ENCODE measurements at regions not wholly inside any gene's neighbourhood (a gene's known extent, or its start where the extent isn't known, plus 50 kb on each side); places are given as distances from the start of the nearest gene placed in this dataset.

DNA sequence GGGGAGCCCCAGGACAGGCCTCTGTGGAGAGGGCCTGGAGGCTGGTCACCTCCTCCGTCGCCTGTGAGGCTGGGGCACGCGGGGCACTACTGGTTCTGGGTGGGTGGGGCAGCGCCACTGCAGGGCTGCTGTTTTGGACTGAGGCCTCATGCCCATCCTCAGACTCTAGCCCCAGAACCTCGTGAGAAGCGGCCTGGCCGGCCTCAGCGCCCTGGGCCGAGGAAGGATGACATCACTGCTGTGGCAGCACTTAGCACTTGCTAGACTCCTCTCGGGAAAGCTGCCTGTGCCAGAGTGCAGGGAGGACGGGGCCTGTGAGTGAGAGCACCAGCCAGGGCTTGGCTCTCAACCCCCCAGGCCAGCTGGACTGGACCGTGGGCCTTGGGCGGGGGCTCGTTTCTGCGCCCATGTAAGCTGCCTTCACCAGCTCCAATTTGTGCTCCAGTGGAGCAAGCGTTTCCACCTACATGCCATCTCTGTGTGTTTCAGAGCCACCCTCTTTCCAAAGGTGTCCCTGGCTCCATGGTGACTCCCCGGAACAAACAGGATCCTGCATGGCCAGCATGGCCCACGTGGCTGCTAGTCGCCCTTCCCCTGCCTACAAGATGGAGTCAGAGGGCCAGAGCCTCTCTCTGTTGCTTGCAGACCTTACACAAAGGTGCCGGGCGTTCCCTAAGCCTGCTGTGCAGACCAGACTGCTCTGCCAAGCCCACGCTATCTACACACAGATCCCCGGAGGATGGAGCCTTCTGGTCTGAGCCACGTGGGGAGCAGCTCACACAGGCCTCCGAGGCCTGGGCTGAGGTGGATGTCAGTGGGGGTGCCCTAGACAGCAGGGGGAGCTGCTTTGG is 102.9 kb downstream of the CTTN start:
- DNase-seq (ENCODE audit: low read depth in 2 of 2): no peak

DNA sequence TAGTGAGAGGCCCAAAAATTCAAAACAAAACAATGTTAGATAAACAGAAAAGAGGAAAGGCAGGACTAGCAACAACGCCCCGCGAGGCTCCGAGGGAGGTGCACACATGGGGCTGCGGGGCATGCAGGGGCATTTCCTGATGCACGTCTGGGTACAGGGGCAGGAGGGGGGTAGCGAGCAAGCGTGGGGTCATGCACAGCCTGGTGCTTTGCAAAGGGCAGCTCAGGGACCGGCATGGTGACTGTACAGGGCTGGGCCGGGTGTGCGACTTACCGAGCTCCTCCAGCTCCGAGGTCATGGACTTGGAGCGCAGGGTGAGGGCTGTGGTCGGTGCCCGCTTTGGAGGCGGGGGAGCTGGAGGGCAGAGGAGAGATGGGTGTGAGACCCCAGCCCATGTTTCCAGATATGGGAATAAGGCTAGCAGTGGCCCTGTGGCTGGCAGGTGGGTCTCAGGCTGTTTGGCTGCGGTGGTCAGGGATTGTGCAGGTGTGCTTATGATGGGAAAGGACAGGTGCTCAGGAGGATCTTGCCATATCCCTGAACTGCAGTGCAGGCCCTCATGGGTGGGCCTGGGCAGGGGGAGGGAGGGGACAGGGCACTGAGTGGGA is 103.7 kb downstream of the CTTN start:
- DNase-seq (ENCODE audit: low read depth in 2 of 2): no peak

DNA sequence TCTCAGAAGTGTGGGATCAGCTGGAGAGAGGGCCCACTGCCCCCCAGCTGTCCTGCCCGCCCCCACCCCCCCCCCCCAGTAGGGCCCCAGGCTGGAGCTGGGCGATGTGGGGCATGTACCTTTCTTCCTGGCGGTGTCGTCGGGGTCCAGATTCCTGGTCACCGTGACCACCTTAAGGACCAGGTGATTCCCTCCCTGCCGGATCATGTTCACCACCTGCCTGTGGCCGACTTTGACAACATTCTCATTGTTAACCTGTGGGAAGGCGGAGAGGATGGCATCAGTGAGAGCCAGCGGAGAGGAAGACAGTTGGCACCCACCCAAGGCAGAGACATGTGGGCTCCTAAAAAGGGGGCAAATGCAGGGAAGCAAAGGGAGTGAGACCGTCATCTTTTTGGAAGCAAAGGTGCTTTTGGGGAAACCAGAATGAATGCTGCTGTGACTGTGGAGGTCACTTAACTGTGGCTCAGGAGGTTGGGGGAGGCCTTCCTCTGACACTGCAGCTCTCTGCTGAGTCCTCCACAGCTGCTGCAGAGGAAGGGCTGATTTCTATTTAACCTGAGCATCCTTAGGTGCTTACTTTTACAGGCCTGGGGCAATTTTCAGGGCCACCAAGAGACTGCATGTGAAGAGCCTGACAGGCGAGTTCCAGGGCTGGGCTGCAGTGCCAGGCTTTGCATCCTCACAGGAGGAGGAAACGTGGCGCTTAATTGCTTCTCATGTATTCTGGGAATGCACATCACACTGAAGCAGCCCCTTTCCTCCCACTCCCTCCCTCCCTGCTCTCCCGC is 104.5 kb downstream of the CTTN start:
- DNase-seq (ENCODE audit: low read depth in 2 of 2): no peak

DNA sequence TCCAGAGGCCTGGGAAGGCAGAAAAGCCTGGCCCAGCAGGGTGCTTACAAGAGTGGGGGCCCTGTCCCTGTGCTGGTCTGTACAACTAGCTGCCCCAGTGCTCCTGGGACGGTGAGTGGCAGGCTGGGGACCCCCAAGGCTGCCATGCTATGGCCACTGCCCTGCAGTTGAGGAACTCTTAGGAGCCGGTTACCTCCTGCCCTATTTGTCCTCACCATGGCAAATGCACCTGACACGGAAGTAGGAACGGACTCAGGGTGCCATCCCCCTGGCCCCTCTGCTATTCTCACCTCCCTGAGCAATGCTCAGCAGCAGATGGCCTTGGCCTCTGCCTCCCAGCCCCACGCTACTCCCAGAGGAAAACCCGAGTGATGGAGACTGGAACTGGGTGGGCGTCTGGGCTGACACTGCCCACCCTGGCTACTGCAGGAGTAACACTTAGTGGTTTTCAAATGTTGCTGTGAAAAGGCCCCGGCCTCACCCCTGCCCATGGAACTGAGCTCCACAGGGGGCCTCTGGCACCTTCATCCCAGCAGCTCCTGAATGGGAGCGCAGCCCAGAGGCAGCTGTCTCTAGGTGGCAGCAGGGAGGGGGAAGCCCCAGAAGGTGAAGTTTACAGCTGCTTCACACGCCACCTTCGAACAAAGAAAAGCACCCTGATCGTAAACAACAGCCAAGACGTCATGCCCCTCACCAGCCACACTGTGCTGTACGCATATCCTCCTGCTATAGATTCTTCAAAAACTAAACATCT is 105.3 kb downstream of the CTTN start:
- DNase-seq (ENCODE audit: low read depth in 2 of 2): no peak

DNA sequence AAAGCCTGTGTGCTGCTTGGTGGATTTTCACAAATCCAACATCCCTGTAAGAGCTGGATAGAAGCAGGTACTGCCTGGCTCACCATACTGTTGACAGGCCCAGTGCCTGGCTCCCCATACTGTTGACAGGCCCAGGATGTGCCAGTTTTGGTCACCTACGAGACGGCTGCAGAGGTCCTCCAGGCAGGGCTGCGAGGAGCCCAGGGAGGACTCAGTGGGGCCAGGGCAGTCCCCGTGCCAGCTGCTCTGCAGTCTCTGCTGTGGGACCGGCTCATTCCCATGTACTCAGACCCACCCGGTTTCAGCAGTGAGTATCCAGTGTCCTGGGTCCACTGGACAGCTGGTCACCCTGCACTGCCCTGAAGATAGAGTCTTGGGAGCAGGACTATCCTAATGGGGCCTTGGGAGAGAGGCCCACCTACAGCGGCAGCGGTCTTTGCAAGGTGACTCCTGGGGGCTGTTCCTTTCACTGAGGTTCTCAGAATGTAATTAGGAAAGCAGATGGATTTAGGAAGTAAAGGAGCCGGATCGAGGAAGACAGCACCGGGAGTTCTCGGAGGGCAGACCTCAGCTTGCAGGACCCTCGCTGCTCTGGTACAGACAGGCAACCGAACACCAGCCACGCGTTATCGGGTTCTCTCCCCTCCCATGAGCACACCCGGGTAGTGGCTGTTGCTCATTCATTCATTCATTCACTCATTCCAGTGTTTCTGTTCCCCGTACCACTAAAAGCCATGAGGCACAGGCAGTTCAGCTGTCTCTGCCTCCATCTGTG is 106.1 kb downstream of the CTTN start:
- no peak for DNase-seq (ENCODE audit: low read depth in 2 of 2)

DNA sequence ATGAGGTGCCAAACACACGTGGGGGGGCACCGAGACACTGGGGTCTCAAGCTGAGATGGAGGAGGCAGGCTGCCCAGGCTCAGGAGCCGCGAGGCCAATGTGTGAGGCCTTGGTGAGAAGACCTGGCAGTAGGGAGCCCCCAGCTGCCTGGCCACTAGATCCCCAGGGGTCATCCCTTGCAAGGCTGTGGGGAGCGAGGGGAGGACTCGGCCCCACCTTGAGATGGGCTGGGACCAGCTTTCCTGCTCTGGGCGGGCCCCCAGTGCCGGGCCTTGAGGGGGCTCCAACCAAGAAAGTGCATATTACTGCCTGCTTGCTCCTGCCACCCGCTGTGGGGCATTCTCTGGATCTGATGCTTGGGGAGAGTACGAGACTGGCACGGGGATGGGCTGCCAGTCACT is 107.0 kb downstream of the CTTN start:
- DNase-seq (ENCODE audit: low read depth in 2 of 2): no peak

DNA sequence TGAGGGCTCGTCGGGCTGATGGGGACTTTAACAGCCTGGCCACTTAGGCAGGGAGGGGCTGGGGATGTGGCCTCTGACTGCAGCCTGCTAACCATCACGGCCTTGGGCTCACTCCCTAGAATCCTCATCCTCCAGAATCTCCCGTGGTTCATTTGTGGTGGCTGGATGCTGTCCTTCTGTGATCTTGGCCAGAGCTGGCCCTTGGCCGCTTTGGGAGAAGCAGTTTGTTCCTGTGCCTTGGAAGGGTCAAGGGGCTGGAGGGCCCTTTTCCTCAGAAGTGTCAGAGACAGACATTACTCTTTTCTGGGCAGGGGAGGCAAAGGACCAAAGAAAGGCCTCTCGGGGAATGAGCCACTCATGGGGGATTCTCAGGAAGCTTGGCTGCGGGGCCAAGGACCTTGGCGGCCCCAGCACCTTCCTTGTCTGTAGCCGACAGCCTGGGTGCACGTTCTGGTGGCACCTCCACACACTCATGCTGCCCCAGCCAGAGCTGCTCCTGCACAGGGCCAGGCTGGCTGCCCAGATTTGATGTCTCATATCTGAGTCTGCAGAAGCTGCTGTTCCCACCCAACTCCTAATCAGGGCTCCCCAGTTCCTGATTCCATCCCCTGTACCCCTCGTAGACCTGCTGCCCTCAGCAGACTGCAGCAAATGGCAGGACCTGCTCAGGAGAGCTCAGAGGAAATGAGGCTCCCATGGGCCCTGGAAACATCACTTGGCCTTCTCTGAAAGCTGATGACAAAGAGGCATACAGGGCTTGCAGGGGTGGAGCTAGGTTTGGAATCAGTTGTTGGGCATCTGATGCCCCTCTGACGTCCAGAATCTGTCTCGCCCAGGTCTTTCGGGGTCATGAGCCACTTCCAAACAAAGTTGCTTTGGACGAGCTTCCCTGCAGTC is 107.7 kb downstream of the CTTN start:
- DNase-seq (ENCODE audit: low read depth in 2 of 2): no peak

DNA sequence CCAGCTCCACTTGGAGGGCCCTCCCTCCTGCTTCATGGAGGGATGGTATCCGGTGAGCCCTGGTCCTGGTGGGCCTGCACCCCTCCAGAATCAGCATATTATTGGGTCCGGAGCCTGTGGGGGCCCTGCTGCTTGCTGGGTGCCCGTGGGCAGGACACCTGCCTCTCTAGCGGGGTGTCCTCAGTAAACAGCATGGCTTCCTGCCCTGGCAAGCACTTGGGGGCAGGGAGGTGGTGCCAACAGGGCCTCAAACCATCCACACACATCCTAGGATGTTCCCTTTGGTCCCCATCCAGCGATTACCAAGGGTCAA is 108.3 kb downstream of the CTTN start:
- no peak for DNase-seq (ENCODE audit: low read depth in 2 of 2)

DNA sequence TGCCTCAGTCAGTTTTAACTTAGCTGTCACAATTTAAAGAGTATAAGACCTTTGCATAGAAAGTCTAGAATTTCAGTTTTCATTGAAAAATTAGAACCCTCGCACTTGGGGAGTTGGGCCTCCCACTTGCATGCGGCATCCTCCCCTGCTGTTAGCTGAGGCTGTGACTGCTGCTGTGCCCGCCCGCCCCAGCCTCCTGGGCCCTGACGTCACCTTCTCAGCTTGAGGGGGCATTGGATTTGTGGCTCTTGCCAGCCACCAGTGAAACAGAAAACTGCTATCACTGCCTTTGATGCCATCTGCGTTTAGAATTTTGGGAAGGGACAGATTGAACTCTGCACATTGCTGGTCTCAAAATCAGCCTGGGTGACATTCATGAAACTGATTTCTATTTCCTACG is 108.7 kb downstream of the CTTN start:
- DNase-seq (ENCODE audit: low read depth in 2 of 2): no peak

DNA sequence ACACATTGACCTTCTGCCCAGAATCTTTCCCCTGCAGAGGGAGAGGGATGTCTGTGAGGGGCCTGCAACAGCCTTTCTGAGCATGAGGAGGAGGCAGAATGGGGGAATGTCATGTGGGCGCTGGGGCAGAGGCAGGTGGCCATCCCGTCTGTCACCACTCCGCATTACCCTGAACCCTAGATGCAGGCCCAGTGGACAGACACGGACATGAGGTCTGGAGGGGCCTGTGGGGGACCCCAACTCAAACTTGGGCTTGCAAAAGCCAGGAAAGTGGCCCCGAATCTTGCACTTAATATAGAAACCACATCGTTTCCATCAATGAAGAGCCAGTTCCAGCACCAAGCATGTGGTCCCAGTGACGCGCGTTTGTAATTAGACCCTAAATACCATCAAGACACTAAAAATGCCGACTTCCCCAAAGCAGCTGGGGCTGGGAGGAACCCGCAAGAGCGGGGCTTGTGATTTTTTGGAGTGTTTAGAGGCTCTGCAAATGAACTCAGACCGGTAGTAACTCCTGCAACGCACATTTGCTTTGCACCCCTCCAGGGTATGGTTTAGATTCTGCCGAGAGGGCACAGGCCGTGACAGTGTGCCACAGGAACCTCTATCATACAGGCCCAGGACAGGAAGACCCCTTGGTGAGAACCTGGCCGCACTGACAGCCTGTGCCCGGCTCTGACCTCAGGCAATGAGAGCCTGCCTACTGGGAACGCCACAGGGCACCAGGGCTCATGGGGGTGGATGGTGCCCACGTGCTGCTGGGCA is 109.3 kb downstream of the CTTN start:
- DNase-seq (ENCODE audit: low read depth in 2 of 2): no peak

DNA sequence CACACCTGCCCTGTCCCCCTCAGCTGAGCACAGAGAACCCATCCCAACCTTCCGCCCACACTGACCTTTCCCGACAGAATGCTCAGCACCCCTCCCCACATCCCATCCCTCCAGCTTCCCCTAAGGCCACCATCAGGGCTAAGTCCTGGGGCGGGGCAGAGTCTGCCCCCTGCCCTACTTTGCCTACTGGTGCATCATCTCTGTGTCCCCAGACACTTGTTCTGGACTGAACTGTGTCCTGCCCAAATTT is 109.8 kb downstream of the CTTN start:
- no peak for DNase-seq (ENCODE audit: low read depth in 2 of 2)

DNA sequence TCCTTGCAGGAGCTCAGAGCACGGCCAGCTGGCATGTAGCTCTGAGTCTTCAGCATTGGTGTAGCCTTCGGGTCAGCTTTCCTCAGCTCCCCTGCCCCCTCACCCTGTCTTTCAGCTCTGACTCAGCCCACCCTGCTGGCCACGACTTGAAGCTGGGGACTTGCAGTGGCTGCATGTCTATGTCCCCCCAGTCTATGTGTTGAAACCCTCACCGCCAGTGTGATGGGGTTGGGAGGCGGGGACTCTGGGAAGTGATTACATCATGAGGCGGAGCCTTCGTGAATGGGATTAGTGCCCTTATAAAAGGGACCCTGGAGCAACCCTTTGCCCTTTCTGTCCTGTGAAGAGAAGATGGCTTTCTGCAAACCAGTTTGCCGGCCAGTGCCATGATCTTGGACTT is 111.1 kb downstream of the CTTN start:
- DNase-seq (ENCODE audit: low read depth in 2 of 2): no peak

DNA sequence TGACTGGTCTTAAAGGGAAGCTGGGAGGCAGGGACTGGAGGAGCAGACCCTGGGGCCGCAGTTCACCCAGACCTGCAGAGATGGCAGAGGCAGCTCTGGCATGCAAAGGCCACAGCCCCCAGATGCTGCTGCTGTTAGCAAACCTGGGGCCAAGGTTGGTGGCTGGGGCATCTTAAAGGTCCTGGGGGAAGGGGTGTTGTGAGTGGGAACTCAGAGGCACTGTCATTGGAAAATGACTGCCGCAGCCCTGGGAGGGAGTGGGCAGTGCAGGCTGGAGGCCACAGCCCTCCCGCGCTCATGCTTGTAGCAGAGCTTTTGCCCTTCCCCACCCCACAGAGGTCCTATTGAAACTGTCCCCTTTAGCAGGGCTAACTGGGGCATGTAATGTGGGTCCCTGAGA is 111.8 kb downstream of the CTTN start:
- DNase-seq (ENCODE audit: low read depth in 2 of 2): no peak

DNA sequence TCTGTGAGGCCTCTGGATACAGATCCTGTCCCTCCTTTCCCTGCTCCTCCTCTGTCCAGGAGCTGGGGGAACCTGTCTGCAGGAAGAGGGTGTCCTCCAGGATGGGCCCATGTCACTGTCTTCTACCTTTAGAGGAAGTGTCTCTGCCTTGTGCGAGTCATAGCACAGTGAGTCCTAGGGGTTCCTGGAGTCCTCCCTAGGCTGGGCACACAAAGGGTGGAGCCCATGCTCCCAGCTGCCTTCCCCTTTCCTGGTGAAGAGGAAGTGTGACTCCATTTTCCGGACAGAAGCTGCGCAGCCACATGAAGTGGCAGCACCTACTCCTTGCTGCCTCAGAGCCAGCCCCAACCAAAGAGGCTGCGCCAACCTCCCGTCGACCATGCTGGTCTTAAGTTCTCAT is 112.2 kb downstream of the CTTN start:
- no peak for DNase-seq (ENCODE audit: low read depth in 2 of 2)

DNA sequence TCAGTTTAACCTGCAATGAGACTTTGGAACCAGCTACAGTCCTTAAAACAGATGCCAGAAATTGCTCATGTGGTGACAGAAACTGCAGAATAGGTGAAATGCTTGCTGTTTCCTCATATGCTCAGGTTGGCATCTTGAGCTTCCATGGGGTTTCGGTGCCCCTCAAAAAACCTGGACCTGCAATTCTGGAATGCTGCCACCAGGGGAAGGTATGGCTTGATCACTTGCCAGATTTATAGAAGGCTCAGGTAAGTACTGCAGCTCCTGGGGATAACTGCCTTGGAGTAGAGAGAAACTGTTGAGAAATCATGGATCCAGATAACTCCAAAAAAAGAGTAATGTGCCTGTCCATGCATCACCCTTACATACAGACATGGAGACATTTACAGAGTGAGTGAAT is 113.0 kb downstream of the CTTN start:
- no peak for DNase-seq (ENCODE audit: low read depth in 2 of 2)

DNA sequence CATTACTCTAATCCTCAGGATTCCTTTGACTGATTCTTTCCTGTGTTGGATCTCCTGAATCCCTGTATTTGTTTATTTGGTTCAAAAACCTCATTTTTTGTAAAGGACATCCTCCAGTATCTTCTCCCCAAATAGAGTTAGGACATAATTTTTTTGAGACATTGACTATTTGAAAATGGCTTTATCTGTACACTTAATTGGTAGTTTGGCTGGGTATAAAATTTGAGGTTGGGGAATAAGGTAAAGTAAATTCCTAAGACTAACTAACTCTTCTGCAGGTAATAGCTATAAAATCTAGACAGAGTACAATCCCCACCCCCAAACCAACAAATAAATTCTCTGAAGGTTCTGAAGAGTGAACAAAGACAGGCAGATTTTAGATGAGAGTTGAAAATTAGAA is 114.4 kb downstream of the CTTN start:
- no peak for DNase-seq (ENCODE audit: low read depth in 2 of 2)

DNA sequence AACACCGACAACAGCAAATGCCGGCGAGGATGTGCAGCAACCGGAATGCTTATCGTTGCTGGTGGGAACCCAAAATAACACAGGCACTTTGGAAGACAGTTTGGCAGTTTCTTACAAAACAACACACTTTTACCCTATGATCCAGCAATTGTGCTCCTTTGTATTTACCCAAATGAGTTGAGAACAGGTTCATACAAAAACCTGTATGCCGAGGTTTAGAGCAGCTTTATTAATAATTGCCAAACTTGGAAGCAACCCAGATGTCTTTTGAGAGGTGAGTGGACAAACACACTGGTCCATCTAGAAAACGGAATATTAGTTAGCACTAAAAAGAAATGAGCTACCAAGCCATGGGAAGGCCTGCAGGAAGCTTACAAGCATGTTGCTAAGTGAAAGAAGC is 118.9 kb downstream of the CTTN start:
- DNase-seq (ENCODE audit: low read depth in 2 of 2): no peak

DNA sequence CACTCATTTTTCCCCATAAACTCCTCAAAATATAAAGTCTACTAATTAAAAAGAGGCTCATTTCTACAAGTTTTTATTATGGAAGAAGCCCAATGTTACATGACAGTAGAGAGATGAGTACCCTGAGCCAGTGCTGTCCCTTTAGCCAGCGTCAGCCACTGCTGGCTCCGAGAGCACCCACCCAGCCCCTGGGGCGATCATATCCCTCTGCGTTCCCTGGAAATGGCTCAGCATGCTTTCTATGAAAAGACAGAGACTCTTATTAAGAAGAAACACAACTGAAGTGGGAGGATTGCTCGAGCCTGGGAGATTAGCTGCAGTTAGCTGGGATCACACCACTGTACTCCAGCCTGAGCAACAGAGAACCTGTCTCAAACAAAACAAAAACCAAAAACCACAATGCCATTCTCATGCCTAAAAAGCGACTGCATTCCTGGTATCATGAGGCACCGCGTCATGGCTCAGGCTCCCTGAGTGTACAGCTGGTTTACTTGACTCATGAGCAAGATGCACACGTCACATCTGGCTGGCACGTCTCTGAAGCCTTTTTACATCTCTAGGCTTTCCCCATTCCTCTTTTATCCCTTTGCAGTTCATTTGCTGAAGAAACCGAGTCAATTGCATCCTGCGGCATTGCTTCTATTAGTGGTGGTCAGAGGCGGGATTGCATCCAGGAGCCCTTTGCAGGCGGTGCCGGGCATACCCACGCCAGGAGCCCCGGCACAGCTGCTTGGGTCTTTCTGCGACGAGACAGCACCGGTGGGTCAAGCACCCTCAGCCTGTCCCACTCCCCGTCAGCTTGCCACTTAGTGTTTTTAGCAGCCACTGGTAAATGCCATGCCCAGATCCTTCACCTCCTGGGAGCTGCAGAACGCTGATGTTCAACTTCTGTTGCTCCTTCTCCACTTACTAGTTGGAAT is 119.9 kb downstream of the CTTN start:
- DNase-seq (ENCODE audit: low read depth in 2 of 2): no peak

DNA sequence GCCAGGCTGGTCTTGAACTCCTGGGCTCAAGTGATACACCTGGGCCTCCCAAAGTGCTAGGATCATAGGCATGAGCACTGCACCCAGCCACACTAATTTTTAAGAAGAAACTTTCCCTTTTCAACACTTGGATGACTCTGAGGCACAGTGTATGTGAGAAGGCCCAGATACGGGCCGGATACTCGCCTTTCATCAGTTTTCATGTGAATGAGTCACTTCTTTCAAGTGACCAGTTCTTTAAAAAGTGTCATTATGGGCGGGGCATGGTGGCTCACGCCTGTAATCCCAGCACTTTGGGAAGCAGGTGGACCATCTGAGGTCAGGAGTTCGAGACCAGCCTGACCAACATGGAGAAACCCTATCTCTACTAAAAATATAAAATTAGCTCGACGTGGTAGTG is 120.8 kb downstream of the CTTN start:
- DNase-seq (ENCODE audit: low read depth in 2 of 2): no peak

Measured in stimulated activated CD4-positive, alpha-beta T cell treated with anti-CD3 and anti-CD28 coated beads, Interleukin-15, amount 100 ng/mL, for 48 hours (primary cell).